Prostate gland (tissue), 2 donors: ENCODE measurements at regions not wholly inside any gene's neighbourhood (a gene's known extent, or its start where the extent isn't known, plus 50 kb on each side); places are given as distances from the start of the nearest gene placed in this dataset.

Experiments
- DNase-seq: peaks from one replicate; pipeline ENCODE4 v3.0.0-alpha.2; 2019; ENCODE audit warnings: low spot score
- H3K27ac ChIP-seq, 2 donors: fragments of 200-600 bp; sonication (generic); 2 replicates each; pipeline ENCODE4 v1.5.1; 2017 to 2019
- H3K27me3 ChIP-seq: fragments of 200-600 bp; sonication (generic); replicated peaks from 2 replicates; pipeline ENCODE4 v1.5.1; 2019; ENCODE audit not compliant: insufficient read depth
- H3K36me3 ChIP-seq, 2 donors: fragments of 200-600 bp; sonication (generic); 1 replicate in 1 of 2; 2 replicates in 1 of 2; pipeline versions ENCODE4 v1.5.1 to v1.8.1; 2017 to 2019
- H3K4me1 ChIP-seq: fragments of 200-600 bp; sonication (generic); replicated peaks from 2 replicates; pipeline ENCODE4 v1.5.1; 2019
- H3K4me3 ChIP-seq, 2 donors: fragments of 200-600 bp; sonication (generic); 2 replicates each; pipeline ENCODE4 v1.5.1; 2017 to 2019
- H3K9me3 ChIP-seq: fragments of 200-600 bp; sonication (generic); 2 replicates; pipeline ENCODE4 v1.5.1; 2017
- CTCF ChIP-seq, 4 experiments: fragments of 200-600 bp in 2 of 4; fragments of 450-650 bp in 2 of 4; sonication (generic) in 2 of 4; IDR thresholded peaks; 1 replicate in 3 of 4; 2 replicates in 1 of 4; pipeline ENCODE4 v1.5.1; 2016 to 2019; ENCODE audit warnings: antibody characterized with exemption in 4 of 4, mild to moderate bottlenecking in 2 of 4, moderate library complexity in 2 of 4
- POLR2A ChIP-seq: fragments of 450-650 bp; IDR thresholded peaks from one replicate; pipeline ENCODE4 v1.6.1; 2016; ENCODE audit warnings: antibody characterized with exemption, mild to moderate bottlenecking
- POLR2AphosphoS5 ChIP-seq: sonication (generic); formaldehyde crosslinking; IDR thresholded peaks from one replicate; pipeline ENCODE4 v1.6.1; 2017; ENCODE audit warnings: antibody characterized with exemption
- WGBS: methylation state at CpG from one replicate; pipeline ENCODE4 v1.1.5; 2018; 5-methylcytosine and 5-hydroxymethylcytosine counted together
- intact Hi-C: fragments of 100-400 bp; cut with DNase I; formaldehyde crosslinking; loops from one replicate; pipeline ENCODE4 v1.14.2; 2022

GRCh38 chr5:86979811-86980411, 287.8 kb upstream of the RASA1 start:
- H3K9me3 ChIP-seq = no peaks in the 10 kb centered on the region
- 76% methylated on average over 8 of the region's 8 CpGs for WGBS
- no peak for TF ChIP-seq POLR2AphosphoS5
- TF ChIP-seq POLR2A = no peak
- TF ChIP-seq CTCF (IDR thresholded peaks at IDR 0.05) = no peak

GRCh38 chr5:86981898-86982297, 285.8 kb upstream of the RASA1 start:
- H3K27ac ChIP-seq = no peak overlapping the region
- no peaks in the 10 kb centered on the region for H3K36me3 ChIP-seq
- no peak for DNase-seq
- H3K4me3 ChIP-seq = no peak overlapping the region
- no peaks in the 10 kb centered on the region for H3K9me3 ChIP-seq
- intact Hi-C loops = no loop called here
- H3K4me1 ChIP-seq = no peaks in the 10 kb centered on the region
- H3K27me3 ChIP-seq = no peaks in the 10 kb centered on the region
- TF ChIP-seq POLR2AphosphoS5 = no peak
- TF ChIP-seq CTCF (IDR thresholded peaks at IDR 0.05) = no peak
- TF ChIP-seq POLR2A = no peak

More at GRCh38 chr5:86979811-86980411, 287.8 kb upstream of the RASA1 start:
- no peak overlapping the region for H3K4me3 ChIP-seq
- no peaks in the 10 kb centered on the region for H3K4me1 ChIP-seq
- H3K36me3 ChIP-seq = no peaks in the 10 kb centered on the region
- H3K27ac ChIP-seq = no peak overlapping the region
- no peak for DNase-seq
- intact Hi-C loops = no loop called here
- no peaks in the 10 kb centered on the region for H3K27me3 ChIP-seq

GRCh38 chr5:86983208-86983607, 284.5 kb upstream of the RASA1 start:
- Histone ChIP-seq H3K36me3 (no peaks in the 10 kb centered on the region), H3K9me3 (no peaks in the 10 kb centered on the region), H3K27ac (no peak overlapping the region), H3K4me1 (no peaks in the 10 kb centered on the region), H3K27me3 (no peaks in the 10 kb centered on the region), H3K4me3 (no peak overlapping the region)
- 73% methylated on average over 1 of the region's 1 CpG for WGBS
- no peak for TF ChIP-seq POLR2AphosphoS5
- TF ChIP-seq POLR2A = no peak
- no peak for TF ChIP-seq CTCF (IDR thresholded peaks at IDR 0.05)
- DNase-seq = no peak
- intact Hi-C loops = no loop called here

- Histone ChIP-seq H3K36me3 (no peaks in the 10 kb centered on the region), H3K4me3 (no peak overlapping the region), H3K4me1 (no peaks in the 10 kb centered on the region), H3K27ac (no peak overlapping the region), H3K9me3 (no peaks in the 10 kb centered on the region), H3K27me3 (no peaks in the 10 kb centered on the region)
- no peak for TF ChIP-seq POLR2AphosphoS5
- intact Hi-C loops = no loop called here
- DNase-seq = no peak
- WGBS = 97% methylated on average over 3 of the region's 3 CpGs
Observed at GRCh38 chr5:86986837-86987236, 280.8 kb upstream of the RASA1 start.

- no peak overlapping the region for H3K27ac ChIP-seq
- H3K4me1 ChIP-seq = no peaks in the 10 kb centered on the region
- H3K4me3 ChIP-seq = no peak overlapping the region
- DNase-seq = no peak
- no peaks in the 10 kb centered on the region for H3K9me3 ChIP-seq
- H3K36me3 ChIP-seq = no peaks in the 10 kb centered on the region
- no peaks in the 10 kb centered on the region for H3K27me3 ChIP-seq
- TF ChIP-seq POLR2A (no peak), POLR2AphosphoS5 (no peak), CTCF (IDR thresholded peaks at IDR 0.05) (no peak)
- WGBS = 78% methylated on average over 1 of the region's 1 CpG
- intact Hi-C loops = no loop called here
Observed at GRCh38 chr5:86997516-86997915, 270.2 kb upstream of the RASA1 start.
